ENCODE measurements at regions not wholly inside any gene's neighbourhood (a gene's known extent, or its start where the extent isn't known, plus 50 kb on each side); places are given as distances from the start of the nearest gene placed in this dataset.

DNA sequence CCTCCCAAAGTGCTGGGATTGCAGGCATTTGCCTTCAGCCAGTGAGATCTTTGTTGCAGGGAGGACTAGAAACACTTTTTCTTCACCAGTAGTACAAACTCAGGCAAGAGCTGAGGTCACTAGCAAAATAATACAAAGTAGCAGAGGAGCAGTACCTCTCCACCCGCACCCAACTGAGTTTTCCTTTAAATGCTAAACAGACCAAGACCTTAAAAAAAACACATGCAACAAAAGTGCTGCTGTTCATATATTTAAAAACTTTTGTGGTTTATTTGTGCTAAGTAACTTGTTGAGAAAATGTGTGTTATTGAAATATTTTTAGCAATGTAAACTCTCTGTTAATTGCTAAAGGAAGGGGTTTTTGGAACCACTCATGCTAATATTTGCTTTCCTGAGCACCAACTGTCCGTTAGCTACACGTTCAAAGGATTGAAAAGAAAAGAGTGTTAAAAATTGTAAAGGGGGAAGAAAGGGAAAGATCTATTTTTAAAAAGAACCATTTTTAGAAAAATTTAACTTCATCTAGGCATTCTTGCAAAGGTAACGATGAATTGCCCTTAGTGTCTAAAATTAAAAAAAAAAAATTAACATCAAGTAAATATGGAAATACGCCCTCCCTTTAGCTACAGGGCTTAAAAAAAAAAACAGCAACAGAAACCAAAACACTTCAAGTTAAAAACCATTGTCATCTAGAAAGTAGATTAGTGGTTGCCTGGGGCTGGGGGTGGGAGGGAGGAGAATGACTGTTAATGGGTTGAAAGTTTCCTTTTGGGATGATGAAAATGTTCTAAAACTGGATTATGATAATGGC is 114.0 kb upstream of the KRAS start (continued):
- TF ChIP-seq, protein P1, sequence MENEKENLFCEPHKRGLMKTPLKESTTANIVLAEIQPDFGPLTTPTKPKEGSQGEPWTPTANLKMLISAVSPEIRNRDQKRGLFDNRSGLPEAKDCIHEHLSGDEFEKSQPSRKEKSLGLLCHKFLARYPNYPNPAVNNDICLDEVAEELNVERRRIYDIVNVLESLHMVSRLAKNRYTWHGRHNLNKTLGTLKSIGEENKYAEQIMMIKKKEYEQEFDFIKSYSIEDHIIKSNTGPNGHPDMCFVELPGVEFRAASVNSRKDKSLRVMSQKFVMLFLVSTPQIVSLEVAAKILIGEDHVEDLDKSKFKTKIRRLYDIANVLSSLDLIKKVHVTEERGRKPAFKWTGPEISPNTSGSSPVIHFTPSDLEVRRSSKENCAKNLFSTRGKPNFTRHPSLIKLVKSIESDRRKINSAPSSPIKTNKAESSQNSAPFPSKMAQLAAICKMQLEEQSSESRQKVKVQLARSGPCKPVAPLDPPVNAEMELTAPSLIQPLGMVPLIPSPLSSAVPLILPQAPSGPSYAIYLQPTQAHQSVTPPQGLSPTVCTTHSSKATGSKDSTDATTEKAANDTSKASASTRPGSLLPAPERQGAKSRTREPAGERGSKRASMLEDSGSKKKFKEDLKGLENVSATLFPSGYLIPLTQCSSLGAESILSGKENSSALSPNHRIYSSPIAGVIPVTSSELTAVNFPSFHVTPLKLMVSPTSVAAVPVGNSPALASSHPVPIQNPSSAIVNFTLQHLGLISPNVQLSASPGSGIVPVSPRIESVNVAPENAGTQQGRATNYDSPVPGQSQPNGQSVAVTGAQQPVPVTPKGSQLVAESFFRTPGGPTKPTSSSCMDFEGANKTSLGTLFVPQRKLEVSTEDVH (IDR thresholded peaks at IDR 0.05; ENCODE audit: low read depth, partially characterized antibody) = peak; percentile 53
- TF ChIP-seq NR2C2 (IDR thresholded peaks at IDR 0.05; ENCODE audit: borderline replicate concordance, control insufficient read depth, insufficient read length, low read depth) (no peak), KLF5 (IDR thresholded peaks at IDR 0.05; ENCODE audit: partially characterized antibody) (no peak), BRCA1 (IDR thresholded peaks at IDR 0.05; ENCODE audit: low read depth, low read length) (no peak), MYC (IDR thresholded peaks at IDR 0.05; ENCODE audit: insufficient read depth, insufficient read length, insufficient replicate concordance, low read length, severe bottlenecking) (no peak), ZNF622 (IDR thresholded peaks at IDR 0.05) (no peak), SREBF2 (IDR thresholded peaks at IDR 0.05; ENCODE audit: low read length) (no peak), SMARCA5 (IDR thresholded peaks at IDR 0.05) (0 out of 2 replicates have a peak, but pooled peaks have one; percentile 54), ZNF207 (IDR thresholded peaks at IDR 0.05; ENCODE audit: borderline replicate concordance) (no peak), STAT1 (conservative IDR thresholded peaks at IDR 0.05) (no peak), WRNIP1 (IDR thresholded peaks at IDR 0.05; ENCODE audit: borderline replicate concordance, low read depth, low read length) (no peak), HDAC2 (IDR thresholded peaks at IDR 0.05) (no peak), ZSCAN29 (IDR thresholded peaks at IDR 0.05) (no peak), POU2F2 (IDR thresholded peaks at IDR 0.05; ENCODE audit: borderline replicate concordance, low read depth, low read length) (no peak), SMAD5 (IDR thresholded peaks at IDR 0.05; ENCODE audit: low read depth) (no peak), RB1 (IDR thresholded peaks at IDR 0.05; ENCODE audit: borderline replicate concordance) (no peak), POLR2A (IDR thresholded peaks at IDR 0.05; ENCODE audit: low read depth, low read length) (no peak), FOXM1 (IDR thresholded peaks at IDR 0.05; ENCODE audit: low read depth, low read length) (no peak), IKZF1 (conservative IDR thresholded peaks at IDR 0.05) (no peak; the same call in 1 of the 2 replicates)
- TF ChIP-seq, protein P2, sequence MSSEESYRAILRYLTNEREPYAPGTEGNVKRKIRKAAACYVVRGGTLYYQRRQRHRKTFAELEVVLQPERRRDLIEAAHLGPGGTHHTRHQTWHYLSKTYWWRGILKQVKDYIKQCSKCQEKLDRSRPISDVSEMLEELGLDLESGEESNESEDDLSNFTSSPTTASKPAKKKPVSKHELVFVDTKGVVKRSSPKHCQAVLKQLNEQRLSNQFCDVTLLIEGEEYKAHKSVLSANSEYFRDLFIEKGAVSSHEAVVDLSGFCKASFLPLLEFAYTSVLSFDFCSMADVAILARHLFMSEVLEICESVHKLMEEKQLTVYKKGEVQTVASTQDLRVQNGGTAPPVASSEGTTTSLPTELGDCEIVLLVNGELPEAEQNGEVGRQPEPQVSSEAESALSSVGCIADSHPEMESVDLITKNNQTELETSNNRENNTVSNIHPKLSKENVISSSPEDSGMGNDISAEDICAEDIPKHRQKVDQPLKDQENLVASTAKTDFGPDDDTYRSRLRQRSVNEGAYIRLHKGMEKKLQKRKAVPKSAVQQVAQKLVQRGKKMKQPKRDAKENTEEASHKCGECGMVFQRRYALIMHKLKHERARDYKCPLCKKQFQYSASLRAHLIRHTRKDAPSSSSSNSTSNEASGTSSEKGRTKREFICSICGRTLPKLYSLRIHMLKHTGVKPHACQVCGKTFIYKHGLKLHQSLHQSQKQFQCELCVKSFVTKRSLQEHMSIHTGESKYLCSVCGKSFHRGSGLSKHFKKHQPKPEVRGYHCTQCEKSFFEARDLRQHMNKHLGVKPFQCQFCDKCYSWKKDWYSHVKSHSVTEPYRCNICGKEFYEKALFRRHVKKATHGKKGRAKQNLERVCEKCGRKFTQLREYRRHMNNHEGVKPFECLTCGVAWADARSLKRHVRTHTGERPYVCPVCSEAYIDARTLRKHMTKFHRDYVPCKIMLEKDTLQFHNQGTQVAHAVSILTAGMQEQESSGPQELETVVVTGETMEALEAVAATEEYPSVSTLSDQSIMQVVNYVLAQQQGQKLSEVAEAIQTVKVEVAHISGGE (CRISPR knock-in tag; IDR thresholded peaks at IDR 0.05) = no peak
- TF ChIP-seq, protein P3, sequence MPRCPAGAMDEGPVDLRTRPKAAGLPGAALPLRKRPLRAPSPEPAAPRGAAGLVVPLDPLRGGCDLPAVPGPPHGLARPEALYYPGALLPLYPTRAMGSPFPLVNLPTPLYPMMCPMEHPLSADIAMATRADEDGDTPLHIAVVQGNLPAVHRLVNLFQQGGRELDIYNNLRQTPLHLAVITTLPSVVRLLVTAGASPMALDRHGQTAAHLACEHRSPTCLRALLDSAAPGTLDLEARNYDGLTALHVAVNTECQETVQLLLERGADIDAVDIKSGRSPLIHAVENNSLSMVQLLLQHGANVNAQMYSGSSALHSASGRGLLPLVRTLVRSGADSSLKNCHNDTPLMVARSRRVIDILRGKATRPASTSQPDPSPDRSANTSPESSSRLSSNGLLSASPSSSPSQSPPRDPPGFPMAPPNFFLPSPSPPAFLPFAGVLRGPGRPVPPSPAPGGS (IDR thresholded peaks at IDR 0.05; ENCODE audit: borderline replicate concordance, insufficient read depth, low read depth, low read length, poor library complexity, severe bottlenecking) = no peak
- TF ChIP-seq, protein P4, sequence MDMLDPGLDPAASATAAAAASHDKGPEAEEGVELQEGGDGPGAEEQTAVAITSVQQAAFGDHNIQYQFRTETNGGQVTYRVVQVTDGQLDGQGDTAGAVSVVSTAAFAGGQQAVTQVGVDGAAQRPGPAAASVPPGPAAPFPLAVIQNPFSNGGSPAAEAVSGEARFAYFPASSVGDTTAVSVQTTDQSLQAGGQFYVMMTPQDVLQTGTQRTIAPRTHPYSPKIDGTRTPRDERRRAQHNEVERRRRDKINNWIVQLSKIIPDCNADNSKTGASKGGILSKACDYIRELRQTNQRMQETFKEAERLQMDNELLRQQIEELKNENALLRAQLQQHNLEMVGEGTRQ (IDR thresholded peaks at IDR 0.05; ENCODE audit: borderline replicate concordance, low read depth, low read length) = no peak
